ES-I3 (cell line): ENCODE measurements at regions not wholly inside any gene's neighbourhood (a gene's known extent, or its start where the extent isn't known, plus 50 kb on each side); places are given as distances from the start of the nearest gene placed in this dataset.

ENCODE experiments used
- H3K36me3 ChIP-seq: 2 replicates; pipeline ENCODE4 v1.6.1; 2013; ENCODE audit warnings: mild to moderate bottlenecking, low read length, control low read depth, moderate library complexity; ENCODE audit not compliant: insufficient read depth
- H3K4me1 ChIP-seq: 2 replicates; pipeline ENCODE4 v1.6.1; 2013; ENCODE audit warnings: mild to moderate bottlenecking, control low read depth, low read length; ENCODE audit not compliant: insufficient read depth
- H3K9ac ChIP-seq: 2 replicates; pipeline ENCODE4 v1.6.1; 2013; ENCODE audit warnings: low read depth, mild to moderate bottlenecking, low read length, moderate library complexity
- H3K9me3 ChIP-seq: 2 replicates; pipeline ENCODE4 v1.6.1; 2013; ENCODE audit warnings: mild to moderate bottlenecking, low read length, moderate library complexity; ENCODE audit not compliant: control insufficient read depth, insufficient read depth

- no peaks in the 10 kb centered on the region for H3K36me3 ChIP-seq
- H3K9me3 ChIP-seq, result no peaks in the 10 kb centered on the region
- no peak overlapping the region for H3K9ac ChIP-seq
- no peaks in the 10 kb centered on the region for H3K4me1 ChIP-seq
Measured at GRCh38 chr4:17220816-17221215, 291.1 kb downstream of the QDPR start.

GRCh38 chr4:17218786-17219185 is 293.1 kb downstream of the QDPR start:
- Histone ChIP-seq H3K9me3 (peaks cover 4% of the 10 kb centered on the region; the same call in 1 of the 2 replicates), H3K4me1 (no peaks in the 10 kb centered on the region), H3K9ac (no peak overlapping the region), H3K36me3 (no peaks in the 10 kb centered on the region)

DNA sequence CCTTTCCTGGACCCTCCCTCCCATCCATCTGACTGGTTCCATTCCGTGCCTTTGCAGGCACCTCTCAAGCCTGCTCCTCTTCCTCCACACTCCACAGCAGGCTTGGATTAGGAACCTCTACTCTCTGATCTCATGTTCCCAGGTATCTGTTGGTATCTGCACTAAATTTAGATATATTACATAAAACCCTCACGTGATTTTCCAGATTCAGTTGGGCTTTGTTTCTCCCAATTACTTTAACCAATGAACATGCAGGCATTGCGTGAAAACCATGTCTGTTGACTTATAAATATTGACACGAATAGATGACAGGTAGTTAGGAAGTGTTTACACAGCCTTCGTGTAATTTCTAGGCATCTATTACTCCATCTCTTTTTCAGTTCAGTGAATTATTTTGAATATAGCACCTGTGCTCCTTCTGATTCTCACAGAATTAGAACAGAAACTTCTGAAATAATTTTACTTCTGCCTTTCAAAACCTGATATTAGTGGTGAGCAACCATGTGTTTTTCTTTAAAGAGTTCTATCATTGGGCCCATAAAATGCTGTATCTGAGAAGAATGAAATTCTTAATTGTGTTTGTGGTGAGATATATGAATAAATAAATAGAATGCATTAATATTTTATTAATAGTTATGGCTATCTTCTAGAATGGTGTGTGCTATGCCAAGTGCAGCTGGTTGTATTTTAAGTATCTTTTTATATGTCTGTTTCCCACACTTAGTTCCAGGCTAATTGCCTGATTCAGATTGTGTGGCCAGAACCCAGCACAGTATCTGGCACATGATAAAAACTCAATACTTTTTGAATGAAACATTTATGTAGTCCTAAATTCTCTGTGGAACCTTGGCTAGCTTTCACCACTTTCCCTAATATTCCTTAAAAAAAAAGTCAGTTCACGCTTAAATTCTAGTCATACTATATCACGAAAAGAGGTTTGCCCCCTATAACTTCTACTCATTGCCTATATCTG is 304.8 kb downstream of the QDPR start:
- H3K9ac ChIP-seq, result no peak overlapping the region
- H3K36me3 ChIP-seq, result no peaks in the 10 kb centered on the region
- H3K9me3 ChIP-seq, result peaks cover 8% of the 10 kb centered on the region; the same call in 1 of the 2 replicates
- no peaks in the 10 kb centered on the region for H3K4me1 ChIP-seq

DNA sequence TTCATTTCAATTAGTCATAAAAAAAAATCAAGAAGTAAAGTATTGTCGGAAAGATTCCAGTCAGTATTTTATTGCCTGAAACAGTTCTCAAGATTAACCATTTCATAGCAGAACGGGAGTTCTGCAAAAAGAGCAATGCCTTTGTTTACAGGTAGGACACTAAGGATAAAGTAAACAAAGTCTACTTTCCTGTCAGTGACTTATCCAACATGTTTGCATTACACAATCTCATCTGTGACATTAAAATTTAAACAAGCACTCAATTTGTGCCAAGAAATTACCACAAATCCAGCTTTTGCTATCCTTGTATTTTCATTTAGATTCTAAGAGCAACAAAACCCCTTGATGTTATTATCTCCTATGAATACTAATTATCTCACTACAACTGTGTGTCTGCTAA is 306.5 kb upstream of the LDB2 start:
- Histone ChIP-seq H3K9me3 (peaks cover 8% of the 10 kb centered on the region; the same call in 1 of the 2 replicates), H3K9ac (no peak overlapping the region), H3K4me1 (no peaks in the 10 kb centered on the region), H3K36me3 (no peaks in the 10 kb centered on the region)

DNA sequence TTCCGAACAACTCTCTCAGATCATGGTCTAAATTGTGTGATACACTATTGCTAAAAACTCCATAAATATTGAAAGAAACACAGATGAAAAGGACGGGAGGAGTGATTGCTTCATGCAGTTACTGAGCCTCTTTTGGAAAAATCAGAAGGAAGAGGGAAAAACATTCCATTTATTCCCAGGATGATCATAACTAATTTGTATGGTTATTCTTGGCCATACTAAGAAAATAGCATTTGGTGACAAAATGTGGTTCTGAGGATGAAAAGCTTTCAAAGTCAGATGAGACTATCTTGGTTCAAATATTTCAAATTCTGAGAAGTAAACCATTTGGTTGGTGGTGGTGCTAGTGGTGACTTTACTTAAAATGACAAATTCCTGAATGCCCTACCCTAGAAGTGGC is 305.4 kb upstream of the LDB2 start:
- no peaks in the 10 kb centered on the region for H3K4me1 ChIP-seq
- H3K9me3 ChIP-seq, result peaks cover 10% of the 10 kb centered on the region; the same call in 1 of the 2 replicates
- no peak overlapping the region for H3K9ac ChIP-seq
- no peaks in the 10 kb centered on the region for H3K36me3 ChIP-seq

GRCh38 chr4:17197070-17197469 is 298.6 kb upstream of the LDB2 start:
- H3K9me3 ChIP-seq, result peaks cover 2% of the 10 kb centered on the region; the same call in 1 of the 2 replicates
- H3K36me3 ChIP-seq, result no peaks in the 10 kb centered on the region
- no peak overlapping the region for H3K9ac ChIP-seq
- H3K4me1 ChIP-seq, result no peaks in the 10 kb centered on the region

DNA sequence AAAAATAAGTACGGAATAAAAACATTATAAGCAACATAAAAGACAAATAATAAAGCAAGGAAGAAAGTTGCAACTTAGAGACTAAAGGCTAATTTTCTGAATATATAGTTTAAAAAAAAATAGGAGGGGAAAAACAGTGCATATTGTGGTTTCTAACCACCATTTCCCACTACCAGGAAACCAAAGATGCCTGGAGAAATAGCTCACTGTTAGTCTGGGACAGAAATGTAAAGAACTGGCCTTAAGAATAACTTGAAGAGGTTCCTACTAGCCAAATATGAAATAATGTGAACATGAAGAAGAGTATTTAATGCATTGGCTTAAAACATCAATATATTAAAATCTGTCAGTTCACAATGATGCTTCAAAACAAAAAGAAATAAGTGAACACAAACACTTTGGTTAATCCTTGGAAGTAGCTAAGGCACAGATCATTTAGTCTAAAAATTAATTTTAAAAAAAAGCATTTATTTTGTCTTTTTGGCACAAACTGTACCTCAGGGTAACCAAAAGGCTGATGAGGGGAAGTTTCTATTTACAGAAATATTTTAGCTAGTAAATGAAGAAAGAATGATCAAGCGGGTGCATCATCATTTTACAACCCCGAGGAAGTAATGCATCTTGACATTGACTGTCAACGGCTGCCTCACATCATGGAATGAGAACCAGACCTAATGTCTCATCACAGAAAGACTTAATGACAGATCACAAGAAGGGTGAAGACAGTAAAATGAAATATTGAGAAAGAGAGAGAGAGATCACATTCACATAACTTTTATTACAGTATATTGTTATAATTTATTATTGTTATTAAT is 297.2 kb upstream of the LDB2 start:
- Histone ChIP-seq H3K36me3 (no peaks in the 10 kb centered on the region), H3K9me3 (peaks cover 2% of the 10 kb centered on the region; the same call in 1 of the 2 replicates), H3K9ac (no peak overlapping the region), H3K4me1 (no peaks in the 10 kb centered on the region)

GRCh38 chr4:17194586-17194985 is 296.1 kb upstream of the LDB2 start:
- no peaks in the 10 kb centered on the region for H3K36me3 ChIP-seq
- H3K9ac ChIP-seq, result no peak overlapping the region
- H3K4me1 ChIP-seq, result no peaks in the 10 kb centered on the region
- peaks cover 2% of the 10 kb centered on the region; the same call in 1 of the 2 replicates for H3K9me3 ChIP-seq

GRCh38 chr4:17189759-17190158 is 291.3 kb upstream of the LDB2 start:
- H3K36me3 ChIP-seq, result no peaks in the 10 kb centered on the region
- no peaks in the 10 kb centered on the region for H3K9me3 ChIP-seq
- no peak overlapping the region for H3K9ac ChIP-seq
- 0 out of 2 replicates have a peak, but pooled peaks cover 4% of the 10 kb centered on the region for H3K4me1 ChIP-seq

DNA sequence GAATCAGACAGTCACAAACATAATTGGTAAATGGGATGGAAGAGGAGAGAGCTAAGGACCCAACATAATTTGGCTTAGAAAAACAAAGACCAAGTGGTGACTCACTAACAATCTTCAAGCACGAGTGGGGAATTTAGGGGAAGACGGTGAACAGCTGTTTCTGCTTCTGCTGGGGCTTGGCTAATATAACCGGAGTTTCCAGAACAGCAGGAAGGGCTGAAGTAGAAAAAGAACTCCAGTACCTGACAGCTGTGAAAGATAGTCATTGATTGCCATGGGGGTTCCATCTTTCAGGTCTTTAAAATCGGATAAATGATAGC is 290.9 kb upstream of the LDB2 start:
- H3K9ac ChIP-seq, result no peak overlapping the region

DNA sequence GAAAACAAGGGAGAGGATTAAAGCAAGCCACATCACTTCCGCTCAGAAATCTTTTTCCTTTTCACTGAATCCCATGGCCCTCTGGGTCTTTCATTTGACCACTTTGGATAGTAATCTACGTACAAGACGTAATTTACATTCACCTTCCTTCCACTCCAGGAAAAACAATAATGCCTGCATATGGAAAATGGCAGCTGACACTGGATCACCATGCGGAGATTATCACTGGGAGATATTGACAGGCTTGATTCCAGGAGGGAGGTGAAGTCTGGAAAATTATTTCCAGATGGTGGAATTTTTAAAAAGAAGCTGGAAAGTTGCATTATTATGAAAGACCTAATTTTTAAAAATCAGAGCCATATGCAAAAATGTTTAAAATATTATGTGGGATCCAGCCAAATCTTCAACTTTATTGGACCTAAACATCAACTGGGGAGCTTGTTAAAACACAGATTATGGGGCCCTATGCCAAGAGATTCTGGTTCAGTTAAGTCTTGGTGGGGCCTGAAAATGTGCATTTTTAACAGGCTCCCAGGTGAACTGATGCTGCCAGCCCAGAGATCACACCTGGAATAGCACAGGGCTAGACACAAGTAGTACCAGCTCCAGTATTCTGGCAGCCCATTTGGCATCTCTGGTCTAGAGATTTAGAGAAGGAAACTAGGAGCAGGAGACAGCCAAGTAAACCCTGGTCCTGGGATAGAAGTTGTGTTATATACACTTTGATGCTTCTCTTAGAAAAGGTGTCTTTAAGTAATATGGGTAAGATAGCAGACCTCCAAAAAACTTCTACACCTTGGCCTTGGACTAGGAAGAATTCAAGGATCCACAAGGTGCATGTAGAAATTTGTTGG is 290.3 kb upstream of the LDB2 start:
- H3K9me3 ChIP-seq, result no peaks in the 10 kb centered on the region
- 0 out of 2 replicates have a peak, but pooled peaks cover 4% of the 10 kb centered on the region for H3K4me1 ChIP-seq
- no peaks in the 10 kb centered on the region for H3K36me3 ChIP-seq
- no peak overlapping the region for H3K9ac ChIP-seq

More for the DNA sequence above, 290.9 kb upstream of the LDB2 start:
- no peaks in the 10 kb centered on the region for H3K36me3 ChIP-seq
- H3K4me1 ChIP-seq, result 0 out of 2 replicates have a peak, but pooled peaks cover 4% of the 10 kb centered on the region
- no peaks in the 10 kb centered on the region for H3K9me3 ChIP-seq

- H3K9ac ChIP-seq, result no peak overlapping the region
- H3K4me1 ChIP-seq, result 0 out of 2 replicates have a peak, but pooled peaks cover 4% of the 10 kb centered on the region
- H3K9me3 ChIP-seq, result no peaks in the 10 kb centered on the region
- H3K36me3 ChIP-seq, result no peaks in the 10 kb centered on the region
Measured at GRCh38 chr4:17188125-17188524, 289.7 kb upstream of the LDB2 start.

DNA sequence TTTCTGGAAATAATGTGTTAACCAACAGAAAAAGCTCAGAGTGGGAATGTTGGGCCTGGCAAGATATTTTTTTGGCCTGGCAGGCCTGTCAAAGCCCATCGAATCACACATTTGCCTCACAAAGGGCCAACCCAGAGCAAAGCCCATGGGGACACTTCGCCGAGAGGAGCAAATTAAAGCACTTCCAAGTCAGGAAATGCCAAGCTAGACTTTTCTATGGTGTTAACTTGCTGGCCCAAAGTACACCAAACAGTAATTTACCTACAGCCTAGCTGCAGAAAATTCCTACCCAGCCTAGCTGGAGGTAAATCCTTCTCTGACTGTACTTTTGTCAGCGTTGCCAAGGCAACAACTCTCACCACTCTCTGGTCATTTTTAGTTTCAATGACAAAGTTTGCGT is 288.6 kb upstream of the LDB2 start:
- H3K36me3 ChIP-seq, result no peaks in the 10 kb centered on the region
- no peaks in the 10 kb centered on the region for H3K9me3 ChIP-seq
- H3K4me1 ChIP-seq, result 0 out of 2 replicates have a peak, but pooled peaks cover 4% of the 10 kb centered on the region
- no peak overlapping the region for H3K9ac ChIP-seq

DNA sequence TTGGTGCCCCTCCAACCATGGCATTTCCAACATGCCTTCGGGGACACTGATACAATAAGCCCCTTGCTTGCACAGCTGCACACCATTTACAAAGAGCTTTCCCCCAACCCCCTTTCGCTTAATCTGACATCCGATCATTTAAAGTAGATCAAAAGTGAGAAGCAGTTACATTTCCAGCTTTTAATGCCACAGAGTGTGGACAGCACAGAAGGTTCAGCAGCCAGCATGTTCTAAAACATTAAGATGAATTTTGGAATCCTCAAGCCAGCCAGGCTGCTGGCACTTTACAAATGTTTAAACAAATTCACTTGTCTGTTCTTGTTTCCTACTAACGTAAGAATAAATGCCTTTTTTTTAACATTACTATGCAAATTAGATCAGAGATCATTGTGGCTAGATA is 284.4 kb upstream of the LDB2 start:
- no peaks in the 10 kb centered on the region for H3K9me3 ChIP-seq
- H3K4me1 ChIP-seq, result 0 out of 2 replicates have a peak, but pooled peaks cover 2% of the 10 kb centered on the region
- H3K9ac ChIP-seq, result no peak overlapping the region
- no peaks in the 10 kb centered on the region for H3K36me3 ChIP-seq
